A673 (cell line): ENCODE measurements at regions not wholly inside any gene's neighbourhood (a gene's known extent, or its start where the extent isn't known, plus 50 kb on each side); places are given as distances from the start of the nearest gene placed in this dataset.

Experiments
- EZH2 ChIP-seq: fragments of 200-600 bp; sonication (generic); IDR thresholded peaks from 2 replicates; pipeline ENCODE4 v1.6.1; 2017; ENCODE audit warnings: borderline replicate concordance, low read depth, mild to moderate bottlenecking, mixed read lengths, antibody characterized with exemption, low read length; ENCODE audit not compliant: poor library complexity, severe bottlenecking
- TF ChIP-seq, protein P1 (sequence below): fragments of 300-800, 200-600 bp; sonication (generic); conservative IDR thresholded peaks from 2 replicates; pipeline ENCODE4 v1.5.1; 2017; ENCODE audit warnings: low read depth, mild to moderate bottlenecking, antibody characterized with exemption, low read length, moderate library complexity, mixed read lengths

DNA sequence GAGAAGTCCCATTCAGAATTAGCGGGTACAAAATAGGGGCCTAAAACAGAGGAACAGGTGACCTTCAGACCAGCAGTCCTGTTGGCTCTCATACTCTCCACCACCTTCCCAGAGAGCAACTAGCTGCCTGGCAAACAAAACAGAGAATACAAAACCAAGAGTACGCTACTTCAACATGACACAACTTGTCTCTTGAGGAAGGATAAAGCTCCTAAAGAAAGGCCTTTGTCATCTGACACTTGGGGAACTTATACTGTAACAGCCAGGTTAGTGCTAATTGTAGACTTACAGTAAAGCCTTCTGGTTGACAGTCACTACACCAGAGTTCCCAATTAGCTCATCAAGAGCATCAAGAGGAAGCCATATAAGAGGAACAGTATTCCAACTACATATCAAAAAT, 282.1 kb upstream of the NT5C1B start:
- TF ChIP-seq EZH2: no peak
- TF ChIP-seq, protein P1, sequence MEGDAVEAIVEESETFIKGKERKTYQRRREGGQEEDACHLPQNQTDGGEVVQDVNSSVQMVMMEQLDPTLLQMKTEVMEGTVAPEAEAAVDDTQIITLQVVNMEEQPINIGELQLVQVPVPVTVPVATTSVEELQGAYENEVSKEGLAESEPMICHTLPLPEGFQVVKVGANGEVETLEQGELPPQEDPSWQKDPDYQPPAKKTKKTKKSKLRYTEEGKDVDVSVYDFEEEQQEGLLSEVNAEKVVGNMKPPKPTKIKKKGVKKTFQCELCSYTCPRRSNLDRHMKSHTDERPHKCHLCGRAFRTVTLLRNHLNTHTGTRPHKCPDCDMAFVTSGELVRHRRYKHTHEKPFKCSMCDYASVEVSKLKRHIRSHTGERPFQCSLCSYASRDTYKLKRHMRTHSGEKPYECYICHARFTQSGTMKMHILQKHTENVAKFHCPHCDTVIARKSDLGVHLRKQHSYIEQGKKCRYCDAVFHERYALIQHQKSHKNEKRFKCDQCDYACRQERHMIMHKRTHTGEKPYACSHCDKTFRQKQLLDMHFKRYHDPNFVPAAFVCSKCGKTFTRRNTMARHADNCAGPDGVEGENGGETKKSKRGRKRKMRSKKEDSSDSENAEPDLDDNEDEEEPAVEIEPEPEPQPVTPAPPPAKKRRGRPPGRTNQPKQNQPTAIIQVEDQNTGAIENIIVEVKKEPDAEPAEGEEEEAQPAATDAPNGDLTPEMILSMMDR: no peak
